ENCODE measurements at regions not wholly inside any gene's neighbourhood (a gene's known extent, or its start where the extent isn't known, plus 50 kb on each side); places are given as distances from the start of the nearest gene placed in this dataset.

- Histone ChIP-seq H3K4me3 (ENCODE audit: low read length, poor library complexity, severe bottlenecking) (no peak overlapping the region), H4K20me1 (ENCODE audit: insufficient read depth, low read length, poor library complexity, severe bottlenecking) (no peaks in the 10 kb centered on the region), H3K36me3 (ENCODE audit: insufficient read depth, low read length) (no peaks in the 10 kb centered on the region), H3K79me2 (ENCODE audit: insufficient read depth, low read length) (no peaks in the 10 kb centered on the region), H3K4me1 (ENCODE audit: insufficient read depth, low read length, poor library complexity, severe bottlenecking) (no peaks in the 10 kb centered on the region), H3K9me3 (ENCODE audit: insufficient read depth, low read depth, low read length) (peaks cover 9% of the 10 kb centered on the region), H3F3A (ENCODE audit: low read depth) (no peaks in the 10 kb centered on the region), H3K4me2 (ENCODE audit: low read depth, low read length, poor library complexity, severe bottlenecking) (no peak overlapping the region), H3K9ac (ENCODE audit: low read depth, low read length, poor library complexity, severe bottlenecking) (no peak overlapping the region), H3K27me3 (ENCODE audit: insufficient read depth, low read length, poor library complexity, severe bottlenecking) (no peaks in the 10 kb centered on the region), H2AFZ (ENCODE audit: low read length) (no peak overlapping the region), H3K9me2 (replicated peaks; ENCODE audit: low read depth, low read length) (no peaks in the 10 kb centered on the region)
- no peak for TF ChIP-seq EZH2phosphoT487 (IDR thresholded peaks at IDR 0.05; ENCODE audit: borderline replicate concordance)
- no peak for TF ChIP-seq CTCF (conservative IDR thresholded peaks at IDR 0.05; ENCODE audit: low read length)
Measured at GRCh38 chr4:100268789-100269188, 78.5 kb upstream of the DDIT4L start.

GRCh38 chr4:100261346-100261745 is 71.1 kb upstream of the DDIT4L start:
- Histone ChIP-seq H2AFZ (ENCODE audit: low read length) (peak overlapping the region; percentile 62; the same call in 1 of the 2 replicates), H4K20me1 (ENCODE audit: insufficient read depth, low read length, poor library complexity, severe bottlenecking) (no peaks in the 10 kb centered on the region), H3K4me3 (ENCODE audit: low read length, poor library complexity, severe bottlenecking) (no peak overlapping the region), H3K36me3 (ENCODE audit: insufficient read depth, low read length) (no peaks in the 10 kb centered on the region), H3K79me2 (ENCODE audit: insufficient read depth, low read length) (no peaks in the 10 kb centered on the region), H3K4me2 (ENCODE audit: low read depth, low read length, poor library complexity, severe bottlenecking) (no peak overlapping the region), H3K27me3 (ENCODE audit: insufficient read depth, low read length, poor library complexity, severe bottlenecking) (no peaks in the 10 kb centered on the region), H3K4me1 (ENCODE audit: insufficient read depth, low read length, poor library complexity, severe bottlenecking) (peaks cover 20% of the 10 kb centered on the region), H3K9ac (ENCODE audit: low read depth, low read length, poor library complexity, severe bottlenecking) (no peak overlapping the region), H3F3A (ENCODE audit: low read depth) (no peaks in the 10 kb centered on the region), H3K9me3 (ENCODE audit: insufficient read depth, low read depth, low read length) (no peaks in the 10 kb centered on the region), H3K9me2 (replicated peaks; ENCODE audit: low read depth, low read length) (no peaks in the 10 kb centered on the region)
- TF ChIP-seq EZH2phosphoT487 (IDR thresholded peaks at IDR 0.05; ENCODE audit: borderline replicate concordance) (no peak), CTCF (conservative IDR thresholded peaks at IDR 0.05; ENCODE audit: low read length) (no peak)

- peaks cover 26% of the 10 kb centered on the region for H3K4me1 ChIP-seq (ENCODE audit: insufficient read depth, low read length, poor library complexity, severe bottlenecking)
- H3K9me2 ChIP-seq (replicated peaks; ENCODE audit: low read depth, low read length) = no peaks in the 10 kb centered on the region
- H2AFZ ChIP-seq (ENCODE audit: low read length) = peak overlapping the region; percentile 48; the same call in 1 of the 2 replicates
- H3K79me2 ChIP-seq (ENCODE audit: insufficient read depth, low read length) = no peaks in the 10 kb centered on the region
- no peaks in the 10 kb centered on the region for H3F3A ChIP-seq (ENCODE audit: low read depth)
- no peaks in the 10 kb centered on the region for H4K20me1 ChIP-seq (ENCODE audit: insufficient read depth, low read length, poor library complexity, severe bottlenecking)
- H3K9me3 ChIP-seq (ENCODE audit: insufficient read depth, low read depth, low read length) = no peaks in the 10 kb centered on the region
- no peak overlapping the region for H3K9ac ChIP-seq (ENCODE audit: low read depth, low read length, poor library complexity, severe bottlenecking)
- H3K36me3 ChIP-seq (ENCODE audit: insufficient read depth, low read length) = no peaks in the 10 kb centered on the region
- no peak overlapping the region for H3K4me2 ChIP-seq (ENCODE audit: low read depth, low read length, poor library complexity, severe bottlenecking)
- no peak for TF ChIP-seq CTCF (conservative IDR thresholded peaks at IDR 0.05; ENCODE audit: low read length)
- no peak for TF ChIP-seq EZH2phosphoT487 (IDR thresholded peaks at IDR 0.05; ENCODE audit: borderline replicate concordance)
- H3K27me3 ChIP-seq (ENCODE audit: insufficient read depth, low read length, poor library complexity, severe bottlenecking) = no peaks in the 10 kb centered on the region
- no peak overlapping the region for H3K4me3 ChIP-seq (ENCODE audit: low read length, poor library complexity, severe bottlenecking)
Measured at GRCh38 chr4:100258675-100259074, 68.4 kb upstream of the DDIT4L start.

Data from Loucy (cell line).